HEK293T (cell line): ENCODE measurements at regions not wholly inside any gene's neighbourhood (a gene's known extent, or its start where the extent isn't known, plus 50 kb on each side); places are given as distances from the start of the nearest gene placed in this dataset.
"Not testable (repeated sequence)": the region's sequence is repeated elsewhere in the genome, so short reads cannot be mapped to it uniquely, and the experiment has no call there.

Experiments
- CTCF ChIA-PET: fragments of 350-600 bp; formaldehyde crosslinking; extraction: SDS; loops from one replicate; lab custom pipeline; 2021; ENCODE audit warnings: antibody characterized with exemption, inconsistent platforms; lab: Yijun Ruan, JAX
- POLR2A ChIA-PET: fragments of 350-600 bp; formaldehyde crosslinking; extraction: SDS; loops from one replicate; lab custom pipeline; 2020; ENCODE audit warnings: antibody characterized with exemption, inconsistent platforms; lab: Yijun Ruan, JAX
- DNase-seq: peaks from one replicate; pipeline ENCODE4 v3.0.0; 2012; ENCODE audit warnings: mixed read lengths; ENCODE audit errors: extremely low spot score
- ARNT ChIP-seq: fragments of 450-650 bp; IDR thresholded peaks from 2 replicates; pipeline ENCODE4 v1.6.1; 2017; ENCODE audit warnings: mild to moderate bottlenecking
- FOXA1 ChIP-seq: fragments of 450-650 bp; IDR thresholded peaks from 2 replicates; pipeline ENCODE4 v1.6.1; 2016; ENCODE audit warnings: mild to moderate bottlenecking
- FOXK2 ChIP-seq: fragments of 450-650 bp; IDR thresholded peaks from 2 replicates; pipeline ENCODE4 v1.6.1; 2016; ENCODE audit warnings: mild to moderate bottlenecking
- FOXM1 ChIP-seq: fragments of 450-650 bp; IDR thresholded peaks from 2 replicates; pipeline ENCODE4 v1.6.1; 2017; ENCODE audit warnings: mild to moderate bottlenecking, borderline replicate concordance
- HDGF ChIP-seq: fragments of 450-650 bp; IDR thresholded peaks from 2 replicates; pipeline ENCODE4 v1.6.1; 2017; ENCODE audit warnings: antibody characterized with exemption, borderline replicate concordance
- L3MBTL2 ChIP-seq: fragments of 450-650 bp; conservative IDR thresholded peaks from 2 replicates; pipeline ENCODE4 v1.6.1; 2016; ENCODE audit warnings: mild to moderate bottlenecking
- LEF1 ChIP-seq: fragments of 450-650 bp; IDR thresholded peaks from 2 replicates; pipeline ENCODE4 v1.6.1; 2017; ENCODE audit warnings: mild to moderate bottlenecking, borderline replicate concordance
- NFRKB ChIP-seq: fragments of 450-650 bp; IDR thresholded peaks from 2 replicates; pipeline ENCODE4 v1.6.1; 2016; ENCODE audit warnings: mild to moderate bottlenecking, moderate library complexity
- PKNOX1 ChIP-seq: fragments of 450-650 bp; IDR thresholded peaks from 2 replicates; pipeline ENCODE4 v1.6.1; 2016
- SP1 ChIP-seq: fragments of 450-650 bp; IDR thresholded peaks from 2 replicates; pipeline ENCODE4 v1.6.1; 2017
- SUZ12 ChIP-seq: fragments of 450-650 bp; IDR thresholded peaks from 2 replicates; pipeline ENCODE4 v1.6.1; 2016; ENCODE audit warnings: mild to moderate bottlenecking
- TARDBP ChIP-seq: fragments of 450-650 bp; IDR thresholded peaks from 2 replicates; pipeline ENCODE4 v1.6.1; 2016
- ZNF384 ChIP-seq: fragments of 450-650 bp; IDR thresholded peaks from 2 replicates; pipeline ENCODE4 v1.6.1; 2016

- DNase-seq, POLR2A ChIA-PET, CTCF ChIA-PET: not testable (repeated sequence)
Measured at GRCh38 chr14:105708251-105709134, 182.1 kb downstream of the TMEM121 start.

GRCh38 chr14:105709281-105710118 lies 183.1 kb downstream of the TMEM121 start:
- POLR2A ChIA-PET, result no interaction called here
- no peak for DNase-seq
- TF ChIP-seq L3MBTL2 (no peak), PKNOX1 (no peak), HDGF (no peak), FOXA1 (no peak), ZNF384 (no peak), TARDBP (no peak), LEF1 (no peak), FOXK2 (no peak)
- CTCF ChIA-PET, result no interaction called here

GRCh38 chr14:105710119-105711043 lies 184.0 kb downstream of the TMEM121 start:
- ChIA-PET CTCF (no interaction called here), POLR2A (no interaction called here)
- DNase-seq, result no peak
- no peak for TF ChIP-seq TARDBP
- TF ChIP-seq ZNF384, result no peak

- no peak for DNase-seq
- no peak for TF ChIP-seq HDGF
- ChIA-PET POLR2A (no interaction called here), CTCF (no interaction called here)
Measured at GRCh38 chr14:105711044-105711620, 184.7 kb downstream of the TMEM121 start.

- POLR2A ChIA-PET, result no interaction called here
- CTCF ChIA-PET, result no interaction called here
- TF ChIP-seq SUZ12 (no peak), FOXK2 (no peak), SP1 (no peak), FOXM1 (no peak), ARNT (no peak), NFRKB (no peak)
- DNase-seq, result no peak
Measured at GRCh38 chr14:105711841-105712460, 185.6 kb downstream of the TMEM121 start.

- CTCF ChIA-PET, DNase-seq, POLR2A ChIA-PET: not testable (repeated sequence)
Measured at GRCh38 chr14:105712670-105713069, 186.3 kb downstream of the TMEM121 start.

- POLR2A ChIA-PET, DNase-seq, CTCF ChIA-PET: not testable (repeated sequence)
Measured at GRCh38 chr14:105713160-105713559, 186.8 kb downstream of the TMEM121 start.

GRCh38 chr14:105713836-105714235 lies 187.5 kb downstream of the TMEM121 start:
- DNase-seq, POLR2A ChIA-PET, CTCF ChIA-PET: not testable (repeated sequence)

- DNase-seq, POLR2A ChIA-PET, CTCF ChIA-PET: not testable (repeated sequence)
Measured at GRCh38 chr14:105718787-105719186, 192.4 kb downstream of the TMEM121 start.

GRCh38 chr14:105720106-105720505 lies 193.7 kb downstream of the TMEM121 start:
- DNase-seq, CTCF ChIA-PET, POLR2A ChIA-PET: not testable (repeated sequence)

- POLR2A ChIA-PET, CTCF ChIA-PET: not testable (repeated sequence)
Measured at GRCh38 chr14:105720852-105721601, 194.6 kb downstream of the TMEM121 start.

GRCh38 chr14:105721602-105721970 lies 195.2 kb downstream of the TMEM121 start:
- POLR2A ChIA-PET, DNase-seq, CTCF ChIA-PET: not testable (repeated sequence)

More at GRCh38 chr14:105720852-105721601, 194.6 kb downstream of the TMEM121 start:
- DNase-seq, result not testable (repeated sequence)
